ENCODE measurements at regions not wholly inside any gene's neighbourhood (a gene's known extent, or its start where the extent isn't known, plus 50 kb on each side); places are given as distances from the start of the nearest gene placed in this dataset.

DNA sequence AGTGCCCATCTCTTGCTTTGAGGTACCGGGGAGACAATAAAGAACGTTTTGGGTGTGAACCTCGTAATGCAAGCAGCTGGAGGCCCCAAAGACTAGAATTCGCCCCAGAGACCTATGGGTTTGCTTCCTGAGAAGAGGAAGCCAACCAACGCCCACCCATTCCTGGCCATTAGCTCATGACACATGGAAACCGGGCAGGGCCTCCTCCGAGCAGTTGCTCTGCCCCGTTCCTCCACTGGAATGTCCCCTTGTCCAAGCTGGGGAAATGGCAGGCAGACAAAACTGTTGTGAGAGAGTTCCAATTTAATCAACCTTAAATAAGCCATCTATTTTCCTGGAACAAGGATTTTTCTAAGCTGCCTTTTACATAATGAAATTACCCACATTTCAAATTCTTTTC, 250.9 kb upstream of the IGF1R start:
- TF ChIP-seq, protein P1, sequence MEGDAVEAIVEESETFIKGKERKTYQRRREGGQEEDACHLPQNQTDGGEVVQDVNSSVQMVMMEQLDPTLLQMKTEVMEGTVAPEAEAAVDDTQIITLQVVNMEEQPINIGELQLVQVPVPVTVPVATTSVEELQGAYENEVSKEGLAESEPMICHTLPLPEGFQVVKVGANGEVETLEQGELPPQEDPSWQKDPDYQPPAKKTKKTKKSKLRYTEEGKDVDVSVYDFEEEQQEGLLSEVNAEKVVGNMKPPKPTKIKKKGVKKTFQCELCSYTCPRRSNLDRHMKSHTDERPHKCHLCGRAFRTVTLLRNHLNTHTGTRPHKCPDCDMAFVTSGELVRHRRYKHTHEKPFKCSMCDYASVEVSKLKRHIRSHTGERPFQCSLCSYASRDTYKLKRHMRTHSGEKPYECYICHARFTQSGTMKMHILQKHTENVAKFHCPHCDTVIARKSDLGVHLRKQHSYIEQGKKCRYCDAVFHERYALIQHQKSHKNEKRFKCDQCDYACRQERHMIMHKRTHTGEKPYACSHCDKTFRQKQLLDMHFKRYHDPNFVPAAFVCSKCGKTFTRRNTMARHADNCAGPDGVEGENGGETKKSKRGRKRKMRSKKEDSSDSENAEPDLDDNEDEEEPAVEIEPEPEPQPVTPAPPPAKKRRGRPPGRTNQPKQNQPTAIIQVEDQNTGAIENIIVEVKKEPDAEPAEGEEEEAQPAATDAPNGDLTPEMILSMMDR (IDR thresholded peaks at IDR 0.05), result no peak
- TF ChIP-seq POLR2A (IDR thresholded peaks at IDR 0.05), result no peak
